GM18873 (cell line): ENCODE measurements at regions not wholly inside any gene's neighbourhood (a gene's known extent, or its start where the extent isn't known, plus 50 kb on each side); places are given as distances from the start of the nearest gene placed in this dataset.
"Not testable (repeated sequence)": the region's sequence is repeated elsewhere in the genome, so short reads cannot be mapped to it uniquely, and the experiment has no call there.

ENCODE experiments used
- ATAC-seq: cut with Tn5 transposase; IDR thresholded peaks from one replicate; pipeline ENCODE4 v1.9.1; 2021; ENCODE audit warnings: mild to moderate bottlenecking, moderate library complexity, moderate number of reproducible peaks; ENCODE audit not compliant: unreplicated experiment, low FRiP score

- ATAC-seq: no peak
Measured at GRCh38 chr5:58002323-58002722, 457.6 kb downstream of the PLK2 start.

GRCh38 chr5:57993866-57994265, 466.0 kb downstream of the PLK2 start:
- no peak for ATAC-seq

GRCh38 chr5:57989378-57989777, 470.5 kb downstream of the PLK2 start:
- ATAC-seq: no peak

- no peak for ATAC-seq
Measured at GRCh38 chr5:57988813-57989212, 471.1 kb downstream of the PLK2 start.

GRCh38 chr5:57987552-57987951, 472.3 kb downstream of the PLK2 start:
- ATAC-seq: no peak

- no peak for ATAC-seq
Measured at GRCh38 chr5:57986761-57987341, 473.0 kb downstream of the PLK2 start.

GRCh38 chr5:57983426-57983825, 476.5 kb downstream of the PLK2 start:
- no peak for ATAC-seq

GRCh38 chr5:57979671-57980070, 480.2 kb downstream of the PLK2 start:
- ATAC-seq: no peak

- ATAC-seq: no peak
Measured at GRCh38 chr5:57976506-57976905, 483.4 kb downstream of the PLK2 start.

GRCh38 chr5:57972099-57972498, 487.8 kb downstream of the PLK2 start:
- ATAC-seq: not testable (repeated sequence)

- no peak for ATAC-seq
Measured at GRCh38 chr5:57960569-57960968, 478.0 kb upstream of the ACTBL2 start.

- no peak for ATAC-seq
Measured at GRCh38 chr5:57956636-57957035, 474.0 kb upstream of the ACTBL2 start.

GRCh38 chr5:57955511-57955910, 472.9 kb upstream of the ACTBL2 start:
- ATAC-seq: no peak

GRCh38 chr5:57953792-57954191, 471.2 kb upstream of the ACTBL2 start:
- no peak for ATAC-seq

- no peak for ATAC-seq
Measured at GRCh38 chr5:57950616-57951228, 468.1 kb upstream of the ACTBL2 start.

GRCh38 chr5:57948091-57948490, 465.5 kb upstream of the ACTBL2 start:
- ATAC-seq: no peak

- no peak for ATAC-seq
Measured at GRCh38 chr5:57947181-57947580, 464.6 kb upstream of the ACTBL2 start.

GRCh38 chr5:57940879-57941278, 458.3 kb upstream of the ACTBL2 start:
- ATAC-seq: no peak

GRCh38 chr5:57940236-57940635, 457.6 kb upstream of the ACTBL2 start:
- no peak for ATAC-seq

- no peak for ATAC-seq
Measured at GRCh38 chr5:57939771-57940170, 457.2 kb upstream of the ACTBL2 start.

- no peak for ATAC-seq
Measured at GRCh38 chr5:57939335-57939734, 456.7 kb upstream of the ACTBL2 start.

- ATAC-seq: no peak
Measured at GRCh38 chr5:57938174-57938557, 455.6 kb upstream of the ACTBL2 start.
